Activated T-cell treated with anti-CD3 and anti-CD28 coated beads for 4 hours (primary cell): ENCODE measurements at regions not wholly inside any gene's neighbourhood (a gene's known extent, or its start where the extent isn't known, plus 50 kb on each side); places are given as distances from the start of the nearest gene placed in this dataset.

Experiments used
- DNase-seq: peaks from one replicate; pipeline ENCODE4 v3.0.0-alpha.2; 2020

DNA sequence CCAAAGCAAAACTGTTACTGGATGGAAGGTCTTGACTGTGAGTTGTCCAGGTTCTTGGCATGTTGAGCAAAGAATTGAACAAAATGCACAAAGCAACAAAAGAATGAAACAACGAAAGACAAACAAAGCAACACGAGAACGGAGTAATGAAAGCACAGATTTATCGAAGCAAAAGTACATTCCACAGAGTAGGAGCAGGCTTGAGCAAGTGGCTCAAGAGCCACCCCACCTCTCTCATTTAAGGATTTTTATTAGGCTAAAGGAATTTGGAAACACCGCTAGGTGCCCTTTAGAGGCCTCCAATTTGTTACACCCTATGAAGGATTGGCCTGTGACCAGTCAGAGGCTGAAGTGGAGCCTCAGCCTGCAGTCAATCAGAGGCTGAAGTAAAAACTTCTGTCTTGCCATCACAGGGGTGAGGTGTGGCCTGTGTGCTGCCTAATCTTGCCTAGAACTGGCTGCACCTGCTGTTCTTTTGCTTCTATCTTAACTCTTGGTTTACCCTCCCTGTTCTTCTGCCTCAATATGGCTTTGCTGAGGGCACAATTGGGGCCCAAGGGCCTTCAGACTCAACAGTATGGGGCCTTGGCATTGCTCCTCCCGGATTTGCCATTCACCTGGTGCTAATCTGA is 59.4 kb upstream of the FTH1 start:
- DNase-seq, result no peak

DNA sequence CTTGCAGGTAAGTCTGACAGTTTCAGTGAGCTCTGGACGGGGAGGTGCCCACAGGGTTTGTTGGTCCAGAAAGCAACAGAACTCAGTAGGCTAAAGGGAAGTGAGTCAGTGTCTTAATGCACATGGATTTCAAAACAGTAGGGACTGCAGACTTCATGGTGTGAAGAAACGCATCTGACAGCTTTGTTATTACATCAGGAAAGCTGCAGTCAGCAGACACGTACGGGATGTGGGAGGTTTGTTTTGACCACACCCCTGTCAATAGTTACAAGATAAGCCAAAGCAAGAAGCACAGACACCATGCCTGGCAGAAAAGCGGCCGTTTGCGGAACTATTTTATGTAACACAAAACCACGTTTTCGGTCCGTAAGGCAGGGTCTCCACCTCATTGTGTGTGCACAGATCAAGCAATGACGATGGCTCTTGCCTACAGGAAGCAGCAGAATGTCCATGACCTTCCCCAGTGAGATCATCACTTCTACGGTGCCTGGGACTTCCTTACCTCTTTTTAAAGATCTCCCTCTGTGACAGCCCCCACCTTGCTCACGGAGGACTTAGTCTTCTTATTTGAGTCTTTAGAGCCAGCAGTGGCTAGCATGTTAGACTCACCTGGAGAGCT is 58.2 kb upstream of the FTH1 start:
- DNase-seq, result peak; percentile 30

DNA sequence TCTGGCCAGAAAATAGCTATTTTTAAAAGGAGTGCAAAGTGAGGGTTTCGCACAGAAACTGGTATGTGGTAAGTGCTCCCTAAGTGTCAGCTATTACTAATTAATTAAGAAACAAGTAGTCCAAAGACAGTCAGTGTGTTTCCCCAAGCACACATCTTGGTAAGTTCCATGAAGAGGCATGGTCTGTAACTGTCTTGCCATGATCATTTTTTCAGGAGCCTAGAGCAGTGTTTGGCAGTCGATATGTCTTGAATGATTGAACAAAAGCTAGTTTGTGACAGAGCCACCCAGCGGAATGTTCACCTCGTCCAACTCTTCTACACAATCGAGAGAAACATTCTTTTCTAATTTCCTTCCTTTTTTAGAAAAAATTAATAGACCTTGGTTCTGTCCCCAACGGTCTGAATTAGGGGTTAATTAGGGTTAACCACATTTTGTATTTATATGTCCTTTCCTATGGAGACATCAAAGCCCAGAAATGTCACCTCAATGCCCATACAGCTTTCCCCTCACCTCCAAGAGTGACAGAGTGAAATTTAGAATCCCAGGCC is 57.6 kb upstream of the FTH1 start:
- no peak for DNase-seq

DNA sequence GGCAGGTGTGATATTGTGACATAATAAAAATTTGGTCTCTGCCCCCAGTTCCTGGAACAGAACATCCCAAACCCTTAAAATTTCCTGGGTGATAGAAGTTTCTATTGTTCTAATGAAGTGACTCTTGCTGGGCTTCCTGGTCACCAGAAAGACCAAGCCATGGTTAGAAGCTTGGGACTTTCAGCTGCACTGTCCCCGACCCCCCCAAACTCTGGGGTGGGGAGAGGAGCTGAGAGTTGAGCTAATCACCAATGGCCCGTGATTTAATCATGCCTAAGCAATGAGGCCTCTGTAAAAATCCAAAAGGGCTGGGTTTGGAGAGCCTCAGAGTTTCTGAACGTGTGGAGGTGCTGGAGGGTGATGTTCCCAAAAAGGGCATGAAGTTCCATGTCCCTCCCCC is 54.8 kb upstream of the FTH1 start:
- DNase-seq, result no peak

DNA sequence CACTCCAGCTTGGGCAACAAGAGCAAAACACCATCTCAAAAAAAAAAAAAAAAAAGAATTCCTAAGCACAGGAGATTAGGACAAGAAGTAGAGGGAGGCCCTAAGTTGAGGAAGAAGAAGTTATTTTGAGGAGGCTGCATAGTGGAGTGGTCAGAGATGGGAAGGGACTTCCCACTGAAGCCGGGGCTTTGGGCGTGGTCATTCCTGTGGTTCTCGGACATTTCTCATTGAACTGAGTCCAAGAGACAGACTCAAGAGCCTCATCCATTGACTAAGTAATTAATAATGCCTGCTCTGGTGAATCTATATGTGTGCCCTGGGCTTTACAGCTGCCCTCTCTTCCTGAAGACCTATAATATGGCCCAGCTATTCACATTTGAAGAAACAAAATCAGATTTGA is 53.2 kb upstream of the FTH1 start:
- DNase-seq, result no peak

DNA sequence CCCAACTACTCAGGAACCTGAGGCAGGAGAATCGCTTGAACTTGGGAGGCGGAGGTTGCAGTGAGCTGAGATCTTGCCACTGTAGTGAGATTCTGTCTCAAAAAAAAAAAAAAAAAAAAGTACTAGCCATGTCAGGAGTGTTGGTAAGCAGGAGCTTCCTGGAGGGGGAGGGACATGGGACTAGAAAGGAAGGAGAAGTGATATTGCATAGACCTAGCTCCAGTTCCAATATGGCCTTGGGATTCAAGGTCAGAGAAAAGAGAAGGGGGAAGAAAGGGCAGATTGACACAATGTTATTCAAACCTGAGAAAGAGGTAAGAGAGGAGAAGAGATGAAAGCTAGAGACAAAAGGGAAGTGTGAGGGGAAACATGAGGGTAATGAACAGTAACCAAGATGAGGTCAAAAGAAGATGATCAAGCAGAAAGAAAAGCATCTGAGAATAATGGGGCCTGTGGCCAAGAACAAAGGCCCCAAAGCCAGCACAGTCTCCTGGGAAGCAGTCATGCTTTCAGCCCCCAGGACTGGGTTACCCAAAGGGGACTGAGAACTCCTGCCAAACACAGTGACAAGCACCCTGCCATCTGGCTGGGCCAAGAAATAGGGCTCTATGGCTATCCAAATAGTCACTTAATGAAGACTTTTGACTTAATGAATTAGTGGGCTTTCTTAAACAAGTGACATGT is 51.7 kb upstream of the FTH1 start:
- DNase-seq, result no peak

DNA sequence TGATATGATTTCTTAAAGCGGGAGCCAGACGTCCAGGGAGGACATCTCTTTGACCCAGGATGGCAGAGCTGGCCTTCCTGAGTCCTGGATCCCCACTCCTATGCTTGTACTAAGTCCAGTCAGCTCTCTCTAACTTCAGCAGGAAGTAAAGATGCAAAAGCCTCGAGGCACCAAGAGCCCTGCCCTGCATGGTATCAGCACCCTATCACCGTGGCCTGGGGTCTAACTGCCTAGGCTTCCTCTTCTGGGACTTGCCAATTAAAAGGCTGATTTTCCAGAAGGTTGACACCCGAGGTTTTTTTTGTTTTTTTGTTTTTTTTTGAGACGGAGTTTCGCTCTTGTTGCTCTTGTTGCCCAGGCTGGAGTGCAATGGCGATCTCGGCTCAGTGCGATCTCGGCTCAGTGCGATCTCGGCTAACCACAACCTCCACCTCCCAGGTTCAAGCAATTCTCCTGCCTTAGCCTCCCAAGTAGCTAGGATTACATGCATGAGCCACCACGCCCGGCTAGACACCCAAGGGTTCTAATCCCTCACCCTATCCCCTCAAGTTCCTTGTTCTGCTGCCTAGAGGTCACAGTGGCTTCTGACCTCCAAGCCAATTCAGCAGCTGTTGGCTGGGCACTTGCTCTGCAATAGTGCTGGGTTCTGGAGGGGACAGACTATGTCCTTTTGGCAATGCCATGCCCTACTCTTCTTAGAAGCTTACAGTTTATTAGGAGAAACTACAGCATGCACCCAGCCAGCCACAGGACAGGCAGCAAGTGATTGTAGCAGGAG is 50.6 kb upstream of the FTH1 start:
- DNase-seq, result no peak
